ENCODE measurements at regions not wholly inside any gene's neighbourhood (a gene's known extent, or its start where the extent isn't known, plus 50 kb on each side); places are given as distances from the start of the nearest gene placed in this dataset.

- TF ChIP-seq CTCF (conservative IDR thresholded peaks at IDR 0.05; ENCODE audit: low read depth, low read length) = no peak
- no peak overlapping the region for H3K4me3 ChIP-seq (ENCODE audit: low read depth, low read length)
- DNase-seq (ENCODE audit: low read depth) = no peak
These were observed 82.3 kb downstream of the CD164 start for GRCh38 chr6:109299776-109300564.

- no peak for DNase-seq (ENCODE audit: low read depth)
- no peak overlapping the region for H3K4me3 ChIP-seq (ENCODE audit: low read depth, low read length)
- TF ChIP-seq CTCF (conservative IDR thresholded peaks at IDR 0.05; ENCODE audit: low read depth, low read length) = no peak
These were observed 83.0 kb downstream of the CD164 start for GRCh38 chr6:109299265-109299607.

GRCh38 chr6:109298605-109299264 lies 83.5 kb downstream of the CD164 start:
- no peak for DNase-seq (ENCODE audit: low read depth)
- no peak for TF ChIP-seq CTCF (conservative IDR thresholded peaks at IDR 0.05; ENCODE audit: low read depth, low read length)
- no peak overlapping the region for H3K4me3 ChIP-seq (ENCODE audit: low read depth, low read length)

- TF ChIP-seq CTCF (conservative IDR thresholded peaks at IDR 0.05; ENCODE audit: low read depth, low read length) = no peak
- DNase-seq (ENCODE audit: low read depth) = no peak
- no peak overlapping the region for H3K4me3 ChIP-seq (ENCODE audit: low read depth, low read length)
These were observed 84.7 kb downstream of the CD164 start for GRCh38 chr6:109297406-109298110.

- TF ChIP-seq CTCF (conservative IDR thresholded peaks at IDR 0.05; ENCODE audit: low read depth, low read length) = no peak
- no peak for DNase-seq (ENCODE audit: low read depth)
- H3K4me3 ChIP-seq (ENCODE audit: low read depth, low read length) = no peak overlapping the region
These were observed 85.3 kb downstream of the CD164 start for GRCh38 chr6:109296971-109297372.

- TF ChIP-seq CTCF (conservative IDR thresholded peaks at IDR 0.05; ENCODE audit: low read depth, low read length) = no peak
- no peak for DNase-seq (ENCODE audit: low read depth)
- H3K4me3 ChIP-seq (ENCODE audit: low read depth, low read length) = no peak overlapping the region
These were observed 85.8 kb downstream of the CD164 start for GRCh38 chr6:109296452-109296851.

Data from epithelial cell of proximal tubule (primary cell).